Astrocyte of the spinal cord (primary cell): ENCODE measurements at regions not wholly inside any gene's neighbourhood (a gene's known extent, or its start where the extent isn't known, plus 50 kb on each side); places are given as distances from the start of the nearest gene placed in this dataset.

ENCODE experiments used
- DNase-seq: peaks from one replicate; pipeline ENCODE4 v3.0.0; 2011; ENCODE audit warnings: low read depth, low spot score
- H3K4me3 ChIP-seq: 2 replicates; pipeline ENCODE4 v1.5.1; 2011; ENCODE audit warnings: low read depth, mild to moderate bottlenecking, low read length, moderate library complexity
- in situ Hi-C: cut with HindIII; loops from 2 replicates; pipeline ENCODE4 v1.10.0; 2017; ENCODE audit warnings: low sequenced_read_pairs
- TF ChIP-seq, protein P1 (sequence below): IDR thresholded peaks from 2 replicates; pipeline ENCODE4 v1.5.1; 2012; ENCODE audit warnings: low read depth, mild to moderate bottlenecking, low read length, inconsistent platforms

DNA sequence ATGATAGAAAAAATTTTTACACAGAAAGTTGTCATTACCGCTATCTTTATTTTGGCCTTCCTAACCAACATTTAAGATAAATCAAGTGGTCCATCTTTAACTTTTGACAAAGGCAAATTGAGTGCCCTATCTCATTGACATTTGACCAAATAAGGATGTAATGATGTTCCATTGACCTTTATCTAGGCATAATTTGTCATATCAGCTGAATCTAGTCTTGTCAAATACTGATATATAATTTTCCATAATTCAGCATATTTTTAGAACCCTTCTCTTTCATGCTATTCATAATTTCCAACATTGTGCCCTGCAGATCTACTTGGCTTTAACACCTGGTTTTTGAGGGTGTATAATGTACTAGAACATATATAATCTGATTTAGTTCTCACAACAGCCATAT lies 63.8 kb downstream of the XCL1 start:
- in situ Hi-C loops, result no loop called here
- no peak overlapping the region for H3K4me3 ChIP-seq
- DNase-seq, result no peak
- TF ChIP-seq, protein P1, sequence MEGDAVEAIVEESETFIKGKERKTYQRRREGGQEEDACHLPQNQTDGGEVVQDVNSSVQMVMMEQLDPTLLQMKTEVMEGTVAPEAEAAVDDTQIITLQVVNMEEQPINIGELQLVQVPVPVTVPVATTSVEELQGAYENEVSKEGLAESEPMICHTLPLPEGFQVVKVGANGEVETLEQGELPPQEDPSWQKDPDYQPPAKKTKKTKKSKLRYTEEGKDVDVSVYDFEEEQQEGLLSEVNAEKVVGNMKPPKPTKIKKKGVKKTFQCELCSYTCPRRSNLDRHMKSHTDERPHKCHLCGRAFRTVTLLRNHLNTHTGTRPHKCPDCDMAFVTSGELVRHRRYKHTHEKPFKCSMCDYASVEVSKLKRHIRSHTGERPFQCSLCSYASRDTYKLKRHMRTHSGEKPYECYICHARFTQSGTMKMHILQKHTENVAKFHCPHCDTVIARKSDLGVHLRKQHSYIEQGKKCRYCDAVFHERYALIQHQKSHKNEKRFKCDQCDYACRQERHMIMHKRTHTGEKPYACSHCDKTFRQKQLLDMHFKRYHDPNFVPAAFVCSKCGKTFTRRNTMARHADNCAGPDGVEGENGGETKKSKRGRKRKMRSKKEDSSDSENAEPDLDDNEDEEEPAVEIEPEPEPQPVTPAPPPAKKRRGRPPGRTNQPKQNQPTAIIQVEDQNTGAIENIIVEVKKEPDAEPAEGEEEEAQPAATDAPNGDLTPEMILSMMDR, result no peak

DNA sequence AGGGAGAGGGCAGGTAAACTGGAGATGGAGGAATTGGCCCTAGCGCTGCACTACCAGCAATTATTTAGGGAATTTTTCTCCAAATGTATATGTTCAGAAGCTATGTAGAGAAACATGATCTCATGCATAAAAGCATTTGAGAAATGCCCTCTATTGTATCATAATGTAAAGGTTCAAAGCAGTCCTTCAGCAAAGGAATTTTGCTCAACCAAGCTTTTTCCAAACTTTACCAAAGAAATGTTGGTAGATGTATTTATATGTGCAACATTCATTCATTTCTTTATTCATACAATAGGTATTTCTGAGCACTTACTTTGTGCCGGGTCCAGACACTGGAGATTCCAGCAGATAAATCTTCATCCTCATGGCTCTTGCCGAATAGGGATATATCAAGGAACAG lies 64.4 kb downstream of the XCL1 start:
- no peak overlapping the region for H3K4me3 ChIP-seq
- TF ChIP-seq, protein P1, result no peak
- in situ Hi-C loops, result no loop called here
- no peak for DNase-seq

DNA sequence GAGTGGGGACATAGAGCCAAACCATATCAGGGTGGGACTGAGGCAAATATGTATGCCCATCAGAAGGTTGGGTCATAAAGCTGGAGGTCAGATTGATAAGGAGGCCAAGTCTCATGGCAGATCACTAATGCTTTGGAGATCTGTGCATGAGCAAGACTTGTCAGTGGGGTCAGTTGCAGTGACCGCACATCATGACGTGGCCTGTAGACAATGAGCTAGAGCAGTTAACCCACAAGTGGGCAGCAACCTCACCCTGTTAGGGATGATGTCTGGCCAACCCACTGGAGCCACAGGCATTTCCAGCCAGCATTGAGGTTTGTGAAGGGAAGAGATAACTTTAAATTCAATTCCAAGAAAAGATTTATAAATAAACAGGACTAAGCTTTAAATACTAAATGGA lies 66.7 kb downstream of the XCL1 start:
- DNase-seq, result peak; percentile 91
- TF ChIP-seq, protein P1, result no peak
- in situ Hi-C loops, result no loop called here
- H3K4me3 ChIP-seq, result no peak overlapping the region
